HEK293T (cell line): ENCODE measurements at regions not wholly inside any gene's neighbourhood (a gene's known extent, or its start where the extent isn't known, plus 50 kb on each side); places are given as distances from the start of the nearest gene placed in this dataset.

ENCODE experiments used
- CTCF ChIA-PET: fragments of 350-600 bp; formaldehyde crosslinking; extraction: SDS; loops from one replicate; lab custom pipeline; 2021; ENCODE audit warnings: antibody characterized with exemption, inconsistent platforms; lab: Yijun Ruan, JAX
- POLR2A ChIA-PET: fragments of 350-600 bp; formaldehyde crosslinking; extraction: SDS; loops from one replicate; lab custom pipeline; 2020; ENCODE audit warnings: antibody characterized with exemption, inconsistent platforms; lab: Yijun Ruan, JAX
- DNase-seq: peaks from one replicate; pipeline ENCODE4 v3.0.0; 2012; ENCODE audit warnings: mixed read lengths; ENCODE audit errors: extremely low spot score
- ARNT ChIP-seq: fragments of 450-650 bp; IDR thresholded peaks from 2 replicates; pipeline ENCODE4 v1.6.1; 2017; ENCODE audit warnings: mild to moderate bottlenecking
- BHLHE40 ChIP-seq: fragments of 450-650 bp; IDR thresholded peaks from 2 replicates; pipeline ENCODE4 v1.6.1; 2016; ENCODE audit warnings: mild to moderate bottlenecking, moderate library complexity, borderline replicate concordance
- CTBP1 ChIP-seq: fragments of 450-650 bp; IDR thresholded peaks from 2 replicates; pipeline ENCODE4 v1.6.1; 2016; ENCODE audit warnings: borderline replicate concordance
- ELF4 ChIP-seq: fragments of 450-650 bp; IDR thresholded peaks from 2 replicates; pipeline ENCODE4 v1.6.1; 2017; ENCODE audit warnings: antibody characterized with exemption
- FOXA1 ChIP-seq: fragments of 450-650 bp; IDR thresholded peaks from 2 replicates; pipeline ENCODE4 v1.6.1; 2016; ENCODE audit warnings: mild to moderate bottlenecking
- FOXK2 ChIP-seq: fragments of 450-650 bp; IDR thresholded peaks from 2 replicates; pipeline ENCODE4 v1.6.1; 2016; ENCODE audit warnings: mild to moderate bottlenecking
- FOXM1 ChIP-seq: fragments of 450-650 bp; IDR thresholded peaks from 2 replicates; pipeline ENCODE4 v1.6.1; 2017; ENCODE audit warnings: mild to moderate bottlenecking, borderline replicate concordance
- HDGF ChIP-seq: fragments of 450-650 bp; IDR thresholded peaks from 2 replicates; pipeline ENCODE4 v1.6.1; 2017; ENCODE audit warnings: antibody characterized with exemption, borderline replicate concordance
- L3MBTL2 ChIP-seq: fragments of 450-650 bp; conservative IDR thresholded peaks from 2 replicates; pipeline ENCODE4 v1.6.1; 2016; ENCODE audit warnings: mild to moderate bottlenecking
- LEF1 ChIP-seq: fragments of 450-650 bp; IDR thresholded peaks from 2 replicates; pipeline ENCODE4 v1.6.1; 2017; ENCODE audit warnings: mild to moderate bottlenecking, borderline replicate concordance
- NFRKB ChIP-seq: fragments of 450-650 bp; IDR thresholded peaks from 2 replicates; pipeline ENCODE4 v1.6.1; 2016; ENCODE audit warnings: mild to moderate bottlenecking, moderate library complexity
- PKNOX1 ChIP-seq: fragments of 450-650 bp; IDR thresholded peaks from 2 replicates; pipeline ENCODE4 v1.6.1; 2016
- SP1 ChIP-seq: fragments of 450-650 bp; IDR thresholded peaks from 2 replicates; pipeline ENCODE4 v1.6.1; 2017
- SUZ12 ChIP-seq: fragments of 450-650 bp; IDR thresholded peaks from 2 replicates; pipeline ENCODE4 v1.6.1; 2016; ENCODE audit warnings: mild to moderate bottlenecking
- TARDBP ChIP-seq: fragments of 450-650 bp; IDR thresholded peaks from 2 replicates; pipeline ENCODE4 v1.6.1; 2016
- ZNF384 ChIP-seq: fragments of 450-650 bp; IDR thresholded peaks from 2 replicates; pipeline ENCODE4 v1.6.1; 2016

GRCh38 chr22:47570851-47571250 is 808.4 kb downstream of the TBC1D22A start:
- no peak for DNase-seq
- POLR2A ChIA-PET: no interaction called here
- TF ChIP-seq CTBP1: no peak
- no peak for TF ChIP-seq PKNOX1
- TF ChIP-seq L3MBTL2: no peak
- TF ChIP-seq FOXK2: no peak
- no peak for TF ChIP-seq TARDBP
- TF ChIP-seq SP1: no peak
- no peak for TF ChIP-seq FOXA1
- TF ChIP-seq ARNT: no peak
- TF ChIP-seq ELF4: no peak
- no peak for TF ChIP-seq HDGF
- no peak for TF ChIP-seq BHLHE40
- TF ChIP-seq SUZ12: no peak
- CTCF ChIA-PET: no interaction called here

GRCh38 chr22:47570300-47570685 is 807.8 kb downstream of the TBC1D22A start:
- POLR2A ChIA-PET: no interaction called here
- DNase-seq: no peak
- CTCF ChIA-PET: no interaction called here

GRCh38 chr22:47569389-47570299 is 807.2 kb downstream of the TBC1D22A start:
- no peak for DNase-seq
- POLR2A ChIA-PET: no interaction called here
- CTCF ChIA-PET: no interaction called here
- TF ChIP-seq LEF1 (no peak), L3MBTL2 (no peak), FOXM1 (no peak), ZNF384 (no peak), FOXA1 (no peak), CTBP1 (no peak), ELF4 (no peak), HDGF (no peak), TARDBP (no peak), ARNT (no peak), SP1 (no peak), NFRKB (no peak)

More at GRCh38 chr22:47570300-47570685, 807.8 kb downstream of the TBC1D22A start:
- TF ChIP-seq BHLHE40 (no peak), SUZ12 (no peak), HDGF (no peak), L3MBTL2 (no peak), TARDBP (no peak), FOXK2 (no peak), NFRKB (no peak), ZNF384 (no peak), LEF1 (no peak), PKNOX1 (no peak), ELF4 (no peak), FOXM1 (no peak), SP1 (no peak), CTBP1 (no peak), ARNT (no peak), FOXA1 (no peak)

- ChIA-PET CTCF (no interaction called here), POLR2A (no interaction called here)
- DNase-seq: no peak
- no peak for TF ChIP-seq LEF1
- no peak for TF ChIP-seq TARDBP
These were observed 806.2 kb downstream of the TBC1D22A start for GRCh38 chr22:47568700-47569099.

- TF ChIP-seq NFRKB: no peak
- no peak for TF ChIP-seq ELF4
- TF ChIP-seq SUZ12: no peak
- TF ChIP-seq CTBP1: no peak
- CTCF ChIA-PET: no interaction called here
- POLR2A ChIA-PET: no interaction called here
- no peak for DNase-seq
These were observed 805.0 kb downstream of the TBC1D22A start for GRCh38 chr22:47567126-47568090.

GRCh38 chr22:47566491-47566890 is 804.0 kb downstream of the TBC1D22A start:
- ChIA-PET CTCF (no interaction called here), POLR2A (no interaction called here)
- TF ChIP-seq SUZ12 (no peak), ELF4 (no peak), L3MBTL2 (no peak), TARDBP (no peak), FOXM1 (no peak), SP1 (no peak), PKNOX1 (no peak), ZNF384 (no peak), BHLHE40 (no peak), LEF1 (no peak), HDGF (no peak), CTBP1 (no peak), FOXK2 (no peak)
- DNase-seq: no peak
